HG02981 (cell line): ENCODE measurements at regions not wholly inside any gene's neighbourhood (a gene's known extent, or its start where the extent isn't known, plus 50 kb on each side); places are given as distances from the start of the nearest gene placed in this dataset.

Experiments used
- ATAC-seq: cut with Tn5 transposase; IDR thresholded peaks from one replicate; pipeline ENCODE4 v1.9.1; 2021; ENCODE audit warnings: mild to moderate bottlenecking, moderate library complexity; ENCODE audit not compliant: unreplicated experiment

DNA sequence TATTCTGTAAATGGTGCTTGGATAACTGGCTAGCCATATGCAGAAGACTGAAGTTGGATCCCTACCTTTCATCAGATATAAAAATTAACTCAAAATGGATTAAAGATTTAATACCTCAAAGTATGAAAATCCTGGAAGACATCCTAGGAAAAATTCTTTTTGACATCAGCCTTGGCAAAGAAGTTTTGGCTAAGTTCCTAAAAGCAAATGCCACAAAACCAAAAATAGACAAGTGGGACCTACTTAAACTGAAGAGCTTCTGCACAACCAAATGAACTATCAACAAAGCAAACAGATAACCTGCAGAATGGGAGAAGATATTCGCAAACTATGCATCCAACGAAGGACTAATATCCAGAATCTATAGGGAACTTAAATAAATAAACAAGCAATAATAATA is 60.3 kb upstream of the RIPPLY2 start:
- ATAC-seq, result no peak

- ATAC-seq, result no peak
These were observed 71.7 kb upstream of the RIPPLY2 start for GRCh38 chr6:83781506-83781905.

GRCh38 chr6:83770910-83771309 is 62.0 kb upstream of the SNAP91 start:
- peak; percentile 65 for ATAC-seq

DNA sequence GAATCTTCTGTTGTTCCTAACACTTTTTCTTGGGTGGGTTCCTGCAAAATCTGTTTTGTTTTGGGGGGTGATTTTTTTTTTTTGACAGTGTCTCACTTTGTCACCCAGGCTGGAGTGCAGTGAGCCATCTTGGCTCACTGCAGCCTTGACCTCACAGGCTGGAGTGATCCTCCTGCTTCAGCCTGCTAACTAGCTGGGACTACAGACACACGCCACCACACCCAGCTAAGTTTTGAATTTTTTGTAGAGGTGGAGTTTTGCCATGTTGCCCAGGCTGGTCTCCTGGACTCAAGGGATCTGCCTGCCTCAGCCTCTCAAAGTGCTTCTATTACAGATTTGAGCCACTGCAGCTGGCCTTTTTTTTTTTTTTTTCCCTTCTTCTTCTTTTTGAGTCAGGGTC is 60.5 kb upstream of the SNAP91 start:
- no peak for ATAC-seq

DNA sequence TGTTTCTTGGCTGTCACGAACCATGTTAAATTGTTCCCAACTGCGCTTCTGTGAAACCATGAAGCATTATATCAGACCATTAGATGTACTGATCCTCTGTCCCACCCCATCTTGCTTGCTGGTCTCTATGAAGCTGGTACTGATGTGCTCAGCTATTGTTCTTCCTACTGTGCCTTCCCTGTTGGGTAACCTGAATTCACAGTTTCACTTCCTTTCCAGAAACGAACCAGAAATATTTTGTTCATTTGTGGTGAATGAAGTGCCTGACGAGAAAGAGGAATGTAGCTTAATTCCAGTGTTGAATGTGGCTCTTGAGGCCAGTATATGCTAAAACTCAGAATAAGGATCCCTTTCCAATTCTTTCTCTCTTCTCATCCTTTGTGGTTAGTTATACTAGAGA is 58.1 kb upstream of the SNAP91 start:
- ATAC-seq, result no peak
